ENCODE measurements at regions not wholly inside any gene's neighbourhood (a gene's known extent, or its start where the extent isn't known, plus 50 kb on each side); places are given as distances from the start of the nearest gene placed in this dataset.
A peak's percentile ranks its signal among the peaks of the same experiment; 100 is the strongest.

GRCh38 chr3:95151590-95151989 lies 1088.7 kb downstream of the NSUN3 start:
- in situ Hi-C loops (cut with MboI; ENCODE audit: low pct_unique_long_range_greater_than_20kb, low sequenced_read_pairs) = no loop called here
- DNase-seq = no peak

GRCh38 chr3:95154766-95155165 lies 1091.9 kb downstream of the NSUN3 start:
- in situ Hi-C loops (cut with MboI; ENCODE audit: low pct_unique_long_range_greater_than_20kb, low sequenced_read_pairs) = no loop called here
- DNase-seq = no peak

- DNase-seq = no peak
- in situ Hi-C loops (cut with MboI; ENCODE audit: low pct_unique_long_range_greater_than_20kb, low sequenced_read_pairs) = no loop called here
These were observed 1099.9 kb downstream of the NSUN3 start for GRCh38 chr3:95162794-95163193.

GRCh38 chr3:95167748-95168147 lies 1104.9 kb downstream of the NSUN3 start:
- in situ Hi-C loops (cut with MboI; ENCODE audit: low pct_unique_long_range_greater_than_20kb, low sequenced_read_pairs) = no loop called here
- no peak for DNase-seq

- DNase-seq = no peak
- in situ Hi-C loops (cut with MboI; ENCODE audit: low pct_unique_long_range_greater_than_20kb, low sequenced_read_pairs) = no loop called here
These were observed 1105.7 kb downstream of the NSUN3 start for GRCh38 chr3:95168526-95168925.

GRCh38 chr3:95172164-95172943 lies 1109.5 kb downstream of the NSUN3 start:
- in situ Hi-C loops (cut with MboI; ENCODE audit: low pct_unique_long_range_greater_than_20kb, low sequenced_read_pairs) = no loop called here
- DNase-seq = no peak

- in situ Hi-C loops (cut with MboI; ENCODE audit: low pct_unique_long_range_greater_than_20kb, low sequenced_read_pairs) = no loop called here
- no peak for DNase-seq
These were observed 1114.2 kb downstream of the NSUN3 start for GRCh38 chr3:95177096-95177495.

- in situ Hi-C loops (cut with MboI; ENCODE audit: low pct_unique_long_range_greater_than_20kb, low sequenced_read_pairs) = no loop called here
- DNase-seq = no peak
These were observed 1121.2 kb downstream of the NSUN3 start for GRCh38 chr3:95184038-95184437.

- no peak for DNase-seq
- in situ Hi-C loops (cut with MboI; ENCODE audit: low pct_unique_long_range_greater_than_20kb, low sequenced_read_pairs) = no loop called here
These were observed 1126.5 kb downstream of the NSUN3 start for GRCh38 chr3:95189348-95189747.

GRCh38 chr3:95197661-95198060 lies 1134.8 kb downstream of the NSUN3 start:
- in situ Hi-C loops (cut with MboI; ENCODE audit: low pct_unique_long_range_greater_than_20kb, low sequenced_read_pairs) = no loop called here
- no peak for DNase-seq

- in situ Hi-C loops (cut with MboI; ENCODE audit: low pct_unique_long_range_greater_than_20kb, low sequenced_read_pairs) = no loop called here
- DNase-seq = no peak
These were observed 1137.5 kb downstream of the NSUN3 start for GRCh38 chr3:95200384-95200783.

- in situ Hi-C loops (cut with MboI; ENCODE audit: low pct_unique_long_range_greater_than_20kb, low sequenced_read_pairs) = no loop called here
- DNase-seq = no peak
These were observed 1148.0 kb downstream of the NSUN3 start for GRCh38 chr3:95210878-95211277.

GRCh38 chr3:95212117-95212516 lies 1149.3 kb downstream of the NSUN3 start:
- no peak for DNase-seq
- in situ Hi-C loops (cut with MboI; ENCODE audit: low pct_unique_long_range_greater_than_20kb, low sequenced_read_pairs) = no loop called here

GRCh38 chr3:95215437-95215957 lies 1152.6 kb downstream of the NSUN3 start:
- in situ Hi-C loops (cut with MboI; ENCODE audit: low pct_unique_long_range_greater_than_20kb, low sequenced_read_pairs) = no loop called here

GRCh38 chr3:95217661-95218060 lies 1154.8 kb downstream of the NSUN3 start:
- no peak for DNase-seq

More at GRCh38 chr3:95215437-95215957, 1152.6 kb downstream of the NSUN3 start:
- DNase-seq = no peak

GRCh38 chr3:95218484-95218883 lies 1155.6 kb downstream of the NSUN3 start:
- in situ Hi-C loops (cut with MboI; ENCODE audit: low pct_unique_long_range_greater_than_20kb, low sequenced_read_pairs) = no loop called here

More at GRCh38 chr3:95217661-95218060, 1154.8 kb downstream of the NSUN3 start:
- in situ Hi-C loops (cut with MboI; ENCODE audit: low pct_unique_long_range_greater_than_20kb, low sequenced_read_pairs) = no loop called here

GRCh38 chr3:95226437-95226836 lies 1163.6 kb downstream of the NSUN3 start:
- in situ Hi-C loops (cut with MboI; ENCODE audit: low pct_unique_long_range_greater_than_20kb, low sequenced_read_pairs) = no loop called here
- DNase-seq = no peak

More at GRCh38 chr3:95218484-95218883, 1155.6 kb downstream of the NSUN3 start:
- no peak for DNase-seq

GRCh38 chr3:95227092-95227491 lies 1164.2 kb downstream of the NSUN3 start:
- in situ Hi-C loops (cut with MboI; ENCODE audit: low pct_unique_long_range_greater_than_20kb, low sequenced_read_pairs) = no loop called here

GRCh38 chr3:95228416-95228815 lies 1165.6 kb downstream of the NSUN3 start:
- DNase-seq = peak; percentile 3
- in situ Hi-C loops (cut with MboI; ENCODE audit: low pct_unique_long_range_greater_than_20kb, low sequenced_read_pairs) = no loop called here

More at GRCh38 chr3:95227092-95227491, 1164.2 kb downstream of the NSUN3 start:
- DNase-seq = no peak

- in situ Hi-C loops (cut with MboI; ENCODE audit: low pct_unique_long_range_greater_than_20kb, low sequenced_read_pairs) = no loop called here
- no peak for DNase-seq
These were observed 1173.1 kb downstream of the NSUN3 start for GRCh38 chr3:95235916-95236315.

GRCh38 chr3:95237783-95238182 lies 1174.9 kb downstream of the NSUN3 start:
- in situ Hi-C loops (cut with MboI; ENCODE audit: low pct_unique_long_range_greater_than_20kb, low sequenced_read_pairs) = no loop called here
- no peak for DNase-seq
